SH-SY5Y (cell line): ENCODE measurements at regions not wholly inside any gene's neighbourhood (a gene's known extent, or its start where the extent isn't known, plus 50 kb on each side); places are given as distances from the start of the nearest gene placed in this dataset.

ENCODE experiments used
- GATA2 ChIP-seq: IDR thresholded peaks from 2 replicates; pipeline ENCODE4 v1.6.1; 2011; ENCODE audit warnings: mild to moderate bottlenecking, low read depth, low read length
- GATA3 ChIP-seq: IDR thresholded peaks from 2 replicates; pipeline ENCODE4 v1.6.1; 2011; ENCODE audit warnings: low read depth, mild to moderate bottlenecking, low read length, moderate library complexity

DNA sequence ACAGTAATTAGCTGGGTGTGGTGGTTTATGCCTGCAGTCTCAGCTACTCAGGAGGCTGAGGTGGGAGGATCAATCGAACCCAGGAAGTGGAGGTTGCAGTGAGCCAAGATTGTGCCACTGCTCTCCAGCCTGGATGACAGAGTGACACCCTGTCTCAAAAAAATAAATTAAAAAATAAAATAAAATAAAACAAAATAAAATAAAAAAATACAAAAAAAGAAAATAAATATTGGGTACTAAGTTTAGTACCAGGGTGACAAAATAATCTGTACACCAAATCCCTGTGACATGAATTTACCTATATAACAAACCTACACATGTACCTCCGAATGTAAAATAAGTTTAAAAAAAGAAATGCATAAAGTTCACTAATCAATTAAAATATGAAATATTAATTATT is 666.0 kb upstream of the CDH18 start:
- no peak for TF ChIP-seq GATA2
- no peak for TF ChIP-seq GATA3
